SU-DHL-6 (cell line): ENCODE measurements at regions not wholly inside any gene's neighbourhood (a gene's known extent, or its start where the extent isn't known, plus 50 kb on each side); places are given as distances from the start of the nearest gene placed in this dataset.

Experiments
- CTCF ChIP-seq: fragments of 200-600 bp; sonication (generic); IDR thresholded peaks from one replicate; pipeline ENCODE4 v1.5.1; 2017; ENCODE audit warnings: antibody characterized with exemption, mild to moderate bottlenecking, low read length, moderate library complexity; ENCODE audit not compliant: insufficient read depth, poor library complexity, severe bottlenecking
- EZH2phosphoT487 ChIP-seq: fragments of 200-600 bp; sonication (generic), shearing (Covaris generic); conservative IDR thresholded peaks from 2 replicates; pipeline ENCODE4 v1.6.1; 2018; ENCODE audit warnings: mild to moderate bottlenecking, antibody characterized with exemption, low read length, moderate library complexity, mixed read lengths

GRCh38 chr9:118721276-118721675 lies 648.0 kb downstream of the BRINP1 start:
- TF ChIP-seq CTCF (no peak), EZH2phosphoT487 (no peak)
